ENCODE measurements at regions not wholly inside any gene's neighbourhood (a gene's known extent, or its start where the extent isn't known, plus 50 kb on each side); places are given as distances from the start of the nearest gene placed in this dataset.

DNA sequence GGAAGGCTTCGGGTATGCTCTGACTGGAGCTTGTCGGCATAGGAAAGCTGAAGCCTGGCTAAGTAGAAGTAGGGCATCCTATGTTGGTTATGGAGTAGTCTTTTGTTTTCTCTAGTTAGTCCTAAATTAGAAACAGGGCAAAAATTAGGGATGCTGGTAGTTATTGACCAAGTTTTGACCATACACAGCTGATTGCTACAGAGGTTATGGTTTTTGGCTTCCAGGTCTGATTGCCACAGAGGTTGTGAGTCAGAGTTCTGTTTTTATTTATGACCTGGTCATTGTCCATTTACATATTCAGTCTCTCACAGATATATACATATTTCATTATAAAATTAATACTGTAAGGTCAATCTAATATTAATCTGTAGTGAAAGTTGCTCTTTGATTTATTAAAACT is 219.2 kb downstream of the FSCB start:
- no peak for DNase-seq

DNA sequence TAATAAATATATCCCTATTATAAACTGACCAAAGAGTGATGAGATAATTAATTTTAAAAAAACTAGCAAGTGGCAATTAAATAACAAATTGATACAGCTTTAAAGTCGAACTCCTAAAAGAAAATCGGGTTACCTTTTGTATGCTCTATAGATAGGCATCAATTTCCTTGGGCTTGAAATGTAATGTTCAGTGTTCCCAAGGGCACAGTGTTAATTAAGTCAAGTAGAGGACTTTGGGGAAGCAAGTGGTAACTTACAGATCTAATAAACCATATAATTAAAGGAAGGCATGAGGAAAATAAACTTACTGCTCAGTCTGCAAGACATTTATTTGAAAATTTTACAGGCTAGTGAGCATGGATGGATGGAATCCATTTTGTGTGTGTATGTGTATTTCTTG is 220.9 kb downstream of the FSCB start:
- no peak for DNase-seq

DNA sequence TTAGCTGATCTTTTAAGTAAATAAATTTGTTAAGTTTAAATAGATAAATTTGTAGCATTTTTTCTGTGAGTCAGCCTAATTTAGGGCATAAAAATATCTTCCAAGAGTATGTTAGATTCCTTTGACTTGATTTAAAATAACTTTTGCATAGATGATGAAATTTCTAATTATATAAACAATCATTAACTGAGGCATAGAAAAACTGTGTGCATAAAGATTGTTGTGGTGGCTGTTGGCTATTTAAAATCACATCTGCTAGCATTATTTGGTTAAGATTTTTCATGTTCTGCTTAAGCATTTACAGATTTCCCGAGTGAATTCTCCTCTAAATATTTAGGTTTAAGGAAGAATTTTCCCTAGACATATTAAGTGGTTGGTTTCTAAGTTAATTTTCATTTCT is 223.2 kb downstream of the FSCB start:
- DNase-seq: no peak

DNA sequence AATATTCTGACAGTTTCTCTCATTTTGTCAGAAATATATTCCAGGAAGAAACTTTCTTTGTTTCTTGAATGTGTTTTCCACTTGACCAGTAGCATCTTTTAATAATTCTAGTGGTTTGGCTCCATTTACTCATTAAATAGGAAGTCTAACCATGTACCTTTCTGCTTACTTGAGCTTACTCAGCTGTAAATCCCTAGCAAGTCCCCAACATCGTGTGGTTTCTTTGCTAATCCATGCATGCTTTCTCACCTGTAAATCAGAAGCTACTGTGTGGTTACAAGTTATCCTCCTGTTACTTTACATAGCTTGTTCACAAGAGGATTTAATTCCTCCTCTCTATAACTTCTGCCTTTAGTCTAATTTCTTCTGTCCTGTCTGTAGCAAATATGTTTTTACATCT is 227.7 kb downstream of the FSCB start:
- no peak for DNase-seq

DNA sequence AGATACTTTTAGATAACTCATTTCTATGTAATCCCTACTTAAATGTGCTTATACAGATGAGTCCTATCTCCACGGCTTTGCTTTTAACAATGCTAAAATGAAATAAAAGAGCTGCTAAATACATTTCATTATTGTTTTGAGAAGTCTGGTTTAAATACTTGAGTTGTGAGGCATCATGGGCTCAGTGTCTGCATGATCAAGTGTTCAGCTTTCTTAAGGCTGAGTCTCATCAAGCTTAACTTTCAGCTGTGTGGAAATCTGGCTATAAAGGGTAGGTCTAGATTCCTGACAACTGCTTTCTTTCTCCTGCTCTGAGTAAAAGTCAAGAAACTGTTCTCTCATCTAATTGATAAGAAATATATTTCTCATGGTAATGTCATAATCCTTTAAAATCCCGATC is 235.4 kb downstream of the FSCB start:
- no peak for DNase-seq

DNA sequence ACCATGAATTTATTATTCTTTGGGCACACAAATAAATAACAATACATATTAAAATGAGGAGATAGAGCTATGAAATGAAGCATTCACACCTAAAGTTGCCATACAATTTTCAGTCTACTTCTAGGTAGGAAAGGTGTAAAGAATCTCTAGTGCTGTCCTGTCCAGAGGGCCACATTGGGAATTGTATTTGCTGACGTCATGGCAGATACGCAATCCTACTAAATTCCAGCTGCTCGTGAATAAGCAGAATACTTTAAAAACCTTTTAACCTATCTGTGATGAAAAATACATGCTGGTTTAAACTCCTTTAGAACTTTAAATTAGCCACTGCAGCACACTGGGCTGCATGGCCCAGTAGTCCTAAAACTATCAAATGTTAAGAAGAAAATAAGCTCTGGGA is 236.1 kb downstream of the FSCB start:
- no peak for DNase-seq

DNA sequence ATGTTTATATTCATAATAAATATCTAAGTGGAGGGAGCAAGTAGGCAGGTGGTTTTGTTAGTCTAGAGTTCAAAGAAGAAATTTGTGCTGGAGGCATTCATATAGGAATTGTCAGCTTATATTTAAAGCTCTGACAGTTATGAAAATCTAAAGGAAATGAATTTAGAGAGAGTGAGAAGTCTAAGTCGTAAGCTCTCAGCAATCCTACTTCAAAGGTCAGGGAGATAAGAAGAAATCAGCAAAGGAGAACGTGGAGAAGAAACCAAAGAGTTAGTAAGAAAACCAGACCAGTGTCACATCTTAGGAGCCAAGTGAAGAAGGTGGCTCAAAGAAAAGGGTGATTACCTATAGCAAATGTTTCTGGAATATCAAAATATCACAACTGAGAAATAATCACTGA is 241.8 kb downstream of the FSCB start:
- DNase-seq: no peak

DNA sequence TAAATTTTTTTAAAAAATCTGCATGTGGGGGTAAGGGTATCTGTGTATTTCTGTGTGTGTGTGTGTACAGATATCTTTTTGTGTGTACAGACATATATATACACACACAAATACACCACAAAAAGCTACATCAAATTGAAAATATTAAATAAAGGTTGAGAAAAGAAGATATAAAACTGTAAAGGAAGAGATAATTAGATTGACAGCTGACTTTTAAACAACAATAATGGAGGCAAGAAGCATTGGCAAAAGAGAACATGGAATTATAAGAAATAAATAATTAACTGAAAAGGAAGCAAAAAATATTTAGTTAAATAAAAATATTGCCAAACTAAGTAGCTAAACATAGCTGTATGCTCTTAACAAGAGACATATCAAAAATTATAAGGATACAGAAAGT is 291.4 kb downstream of the FSCB start:
- no peak for DNase-seq

DNA sequence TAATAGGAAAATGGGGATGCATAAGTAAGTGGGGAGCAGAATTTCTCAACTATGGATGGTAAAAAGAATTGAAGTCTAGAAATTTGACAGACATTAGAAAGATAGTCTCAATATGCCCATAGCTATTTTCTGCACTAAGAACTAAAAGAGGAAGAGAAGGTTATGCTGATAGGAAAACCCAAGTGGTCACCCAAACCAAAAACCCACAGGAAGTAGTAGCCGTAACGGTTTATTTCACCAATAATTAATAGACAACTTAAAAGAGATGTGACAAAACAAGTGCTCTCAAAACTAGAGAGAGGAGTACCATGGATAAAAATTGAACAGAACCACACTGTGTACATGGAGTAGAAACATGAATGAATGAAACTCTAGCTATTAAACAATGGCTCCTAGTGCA is 295.4 kb downstream of the FSCB start:
- no peak for DNase-seq

DNA sequence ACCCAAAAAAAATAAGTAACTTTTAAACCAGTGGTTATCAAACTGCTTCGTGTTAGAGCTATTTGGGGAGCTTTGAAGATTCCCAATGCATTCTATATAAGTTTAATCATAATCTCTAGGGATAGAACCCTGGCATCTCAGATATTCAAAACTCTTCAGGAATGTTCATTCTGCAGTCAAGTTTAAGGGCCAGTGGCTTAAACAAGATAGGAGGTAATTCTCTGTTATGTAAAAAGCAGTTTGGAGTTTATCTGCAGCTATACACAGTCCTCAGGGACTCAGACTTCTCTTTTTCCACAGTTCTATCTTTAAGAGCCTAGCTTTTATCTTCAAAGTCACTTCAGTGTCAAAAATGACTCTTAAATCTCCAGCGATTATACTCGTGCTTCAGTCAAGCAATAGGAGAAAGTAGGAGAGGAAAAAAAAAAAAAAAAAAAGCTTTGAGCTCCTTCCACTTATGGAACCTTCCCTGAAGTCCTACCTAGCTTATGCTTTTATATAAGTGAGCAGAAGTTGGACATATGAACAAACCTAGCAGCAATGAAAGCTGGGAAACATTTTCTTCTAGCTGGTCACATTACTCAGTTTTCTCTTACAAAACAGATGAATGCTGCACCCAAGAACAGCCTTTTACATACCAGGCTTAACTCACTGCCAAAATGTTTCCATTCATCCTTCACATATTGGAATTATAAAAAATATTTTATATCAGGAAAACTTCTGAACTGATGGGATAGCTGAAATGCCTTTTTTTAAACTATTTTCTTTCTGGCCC is 302.8 kb downstream of the FSCB start:
- no peak for DNase-seq

DNA sequence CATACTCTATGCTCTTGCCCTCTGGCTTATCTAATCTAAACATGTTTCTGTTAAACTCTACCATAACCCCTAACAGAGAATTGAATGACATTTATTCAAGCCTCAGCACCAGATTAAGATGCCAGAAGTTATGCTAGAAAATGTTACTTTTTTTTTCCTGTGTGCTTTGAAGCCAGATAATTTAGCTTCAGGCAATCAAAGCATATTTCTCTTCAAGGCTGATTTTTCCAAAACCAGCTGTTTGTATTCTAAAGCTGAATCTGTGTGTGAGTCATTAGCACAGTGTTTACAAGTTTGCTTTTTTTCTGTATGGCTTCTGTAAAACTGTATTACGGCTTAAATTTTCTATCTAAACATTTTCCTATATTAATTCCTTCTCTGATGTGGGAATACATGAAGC is 326.1 kb downstream of the FSCB start:
- DNase-seq: no peak

DNA sequence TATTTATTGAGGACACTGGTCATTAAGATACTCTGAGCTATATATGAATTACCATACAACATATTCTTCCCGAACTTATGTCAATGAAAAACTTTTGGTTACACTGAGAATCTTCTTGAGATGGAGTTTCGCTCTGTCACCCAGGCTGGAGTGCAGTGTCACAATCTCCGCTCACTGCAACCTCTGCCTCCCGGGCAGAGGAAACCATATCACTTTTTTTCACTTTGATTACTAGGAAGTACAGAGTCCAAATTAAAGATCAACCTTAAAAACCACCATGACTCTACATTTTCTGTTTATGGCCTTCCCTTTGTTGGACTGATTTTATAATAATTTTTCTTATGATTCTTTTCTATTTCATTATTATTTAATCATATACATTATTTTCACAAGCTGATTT is 336.5 kb downstream of the FSCB start:
- no peak for DNase-seq

DNA sequence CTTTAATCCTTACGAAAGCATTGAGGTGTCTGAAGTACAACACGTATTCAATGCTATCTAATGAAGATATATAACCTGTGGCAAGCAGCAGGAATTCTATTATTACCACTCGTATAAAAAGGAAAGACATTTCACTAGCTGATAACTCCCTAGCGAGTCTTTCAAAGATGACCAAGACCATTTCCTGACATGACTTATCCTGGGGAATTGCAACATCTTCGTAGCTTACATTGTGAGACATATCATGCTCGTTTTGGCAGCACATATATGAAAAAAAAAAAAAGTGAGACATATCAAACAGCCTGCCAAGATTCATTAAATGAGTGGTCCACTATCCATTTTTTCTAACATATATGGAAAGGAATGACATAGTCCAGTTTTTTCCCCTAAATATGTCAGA is 337.0 kb downstream of the FSCB start:
- DNase-seq: no peak

DNA sequence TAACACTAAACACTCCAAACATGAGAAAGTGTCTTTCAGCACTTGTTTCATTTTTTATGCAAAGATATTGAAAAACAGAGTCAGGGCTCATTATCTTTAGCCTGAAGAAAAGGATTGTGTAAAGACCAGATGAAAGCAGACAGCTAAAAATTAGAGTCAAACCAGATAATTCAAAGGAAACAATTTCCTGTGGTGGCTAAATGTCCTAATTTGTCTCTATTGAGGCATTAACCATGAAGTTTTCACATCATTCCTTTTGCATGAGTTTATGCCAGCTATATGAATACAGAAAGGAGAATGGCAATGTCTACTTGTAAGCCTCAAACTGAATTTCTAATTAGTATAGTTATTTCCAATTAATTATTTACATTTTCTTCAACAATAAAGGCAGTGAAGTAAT is 338.5 kb downstream of the FSCB start:
- no peak for DNase-seq

DNA sequence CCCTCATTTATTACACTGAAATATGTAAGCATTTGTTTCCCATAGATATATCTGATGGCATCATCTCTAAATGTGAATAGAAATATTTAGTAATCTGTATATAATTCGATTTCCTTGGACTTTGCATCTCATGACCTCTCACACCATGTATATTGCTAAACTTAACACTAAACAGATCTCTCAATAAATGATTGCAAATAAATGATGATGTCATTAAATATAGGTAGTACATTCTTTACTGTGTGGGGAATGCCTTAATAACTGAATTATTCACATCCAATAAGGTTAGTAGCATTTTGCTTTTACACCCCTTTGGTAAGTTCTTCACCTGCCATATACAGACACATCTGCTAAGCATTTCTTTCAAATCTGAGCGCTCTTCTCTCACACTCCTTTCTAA is 340.5 kb downstream of the FSCB start:
- DNase-seq: no peak

DNA sequence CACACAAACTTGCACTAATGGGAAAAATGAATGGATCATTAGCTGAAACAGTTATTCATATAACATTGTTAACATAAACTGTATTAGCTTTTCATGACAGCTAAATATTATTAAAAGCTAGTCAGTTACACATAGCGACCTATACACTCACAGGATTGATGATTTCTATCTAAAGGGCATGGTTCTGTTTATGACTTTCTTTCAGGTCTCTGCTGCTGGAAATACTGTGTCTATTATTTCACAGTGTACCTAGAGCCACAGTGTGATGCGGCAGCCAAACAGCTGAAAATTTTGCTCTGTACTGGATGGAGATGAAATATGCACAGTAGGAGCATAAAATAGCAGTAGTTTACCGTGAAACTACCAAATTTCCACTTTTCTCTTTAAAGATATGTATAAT is 341.1 kb downstream of the FSCB start:
- DNase-seq: no peak

DNA sequence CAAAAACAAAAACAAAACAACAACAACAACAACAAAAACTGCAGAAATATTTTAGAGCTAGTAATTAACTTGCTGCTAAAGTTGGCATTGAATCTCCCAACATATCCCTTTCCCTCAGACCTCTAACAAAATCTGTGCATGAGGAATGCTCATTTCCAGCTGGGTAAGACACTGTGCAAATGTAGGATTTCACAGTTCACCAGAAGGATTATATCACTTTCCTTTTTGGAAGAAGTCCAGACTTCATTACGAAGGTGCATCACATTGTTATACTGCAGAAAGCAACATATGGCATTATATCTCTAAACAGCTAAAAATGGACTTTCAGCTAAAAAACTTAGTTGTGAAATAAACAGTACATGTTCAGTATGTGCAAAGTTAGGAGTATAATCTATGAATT is 341.8 kb downstream of the FSCB start:
- no peak for DNase-seq

DNA sequence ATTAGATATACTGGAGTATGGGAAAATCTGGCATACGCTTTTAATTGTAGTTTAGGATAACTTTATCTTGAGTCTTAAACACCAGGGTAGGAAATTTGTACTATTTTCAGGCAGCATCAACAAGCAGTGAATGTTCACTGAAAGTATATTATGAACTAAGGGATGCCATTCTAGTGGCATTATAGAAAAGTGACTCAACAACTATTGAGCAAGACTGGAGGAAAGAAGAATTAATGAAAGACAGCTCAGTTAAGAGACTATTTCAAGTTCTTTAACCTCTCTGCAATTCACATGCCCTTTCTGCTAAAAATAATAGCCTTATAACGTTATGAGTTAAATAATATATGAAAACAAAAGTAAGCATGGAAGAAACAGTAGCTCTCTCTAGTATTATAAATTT is 343.1 kb downstream of the FSCB start:
- no peak for DNase-seq

DNA sequence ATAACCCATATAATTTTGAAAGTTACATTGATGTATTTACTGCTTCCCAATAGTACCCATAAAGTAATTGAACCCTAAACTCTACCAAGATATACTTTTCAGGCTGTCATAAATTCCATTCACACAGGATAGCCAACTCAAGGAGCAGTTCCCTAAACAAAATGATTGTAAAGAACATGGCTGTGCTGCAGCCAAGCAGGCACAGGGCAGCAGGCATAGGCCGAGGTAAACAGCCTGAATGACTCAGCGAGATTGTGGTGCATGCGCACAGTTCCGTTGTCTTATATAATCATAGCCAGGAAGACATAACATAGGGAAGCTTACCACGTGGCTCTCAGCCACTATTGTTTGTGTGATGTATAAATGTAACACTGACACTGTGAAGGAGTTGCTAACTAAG is 344.9 kb downstream of the FSCB start:
- no peak for DNase-seq

DNA sequence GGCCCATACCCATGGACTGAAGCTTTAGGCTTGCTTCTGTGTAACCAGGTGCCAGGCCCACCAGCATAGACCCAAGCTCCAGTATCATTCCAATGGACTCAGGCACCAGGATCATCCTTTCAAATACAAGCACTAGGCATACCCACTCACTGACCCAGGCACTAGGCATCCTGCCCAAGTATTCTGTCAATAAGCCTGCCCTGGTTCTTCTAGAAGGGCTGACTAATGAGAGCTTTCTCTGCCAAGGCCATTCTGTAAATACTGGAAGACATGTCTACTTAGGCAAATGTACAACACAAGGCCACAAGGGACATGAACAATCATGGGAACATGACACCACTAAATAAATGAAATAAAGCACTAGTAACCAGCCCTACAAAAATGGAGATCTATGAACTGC is 352.2 kb downstream of the FSCB start:
- peak; percentile 71 for DNase-seq

DNA sequence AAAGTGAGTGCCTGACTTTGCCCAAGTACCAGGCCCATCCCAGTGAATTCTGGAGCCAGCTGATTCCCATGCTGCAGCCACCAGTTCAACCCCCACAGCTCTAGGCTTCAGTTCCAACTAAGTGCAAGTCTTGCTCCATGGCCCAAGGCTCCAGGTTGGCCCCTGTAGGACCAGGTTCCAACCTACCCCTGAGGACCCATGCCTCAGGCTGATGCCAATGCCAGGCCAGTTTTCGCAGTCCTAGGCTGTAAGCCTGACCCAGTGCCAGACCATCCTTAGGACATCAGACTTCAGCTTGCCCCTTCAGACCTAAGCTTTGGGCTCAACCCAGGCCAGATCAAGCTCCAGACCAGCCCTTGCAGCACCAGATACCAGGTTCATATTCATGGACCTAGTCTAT is 352.6 kb downstream of the FSCB start:
- DNase-seq: no peak

DNA sequence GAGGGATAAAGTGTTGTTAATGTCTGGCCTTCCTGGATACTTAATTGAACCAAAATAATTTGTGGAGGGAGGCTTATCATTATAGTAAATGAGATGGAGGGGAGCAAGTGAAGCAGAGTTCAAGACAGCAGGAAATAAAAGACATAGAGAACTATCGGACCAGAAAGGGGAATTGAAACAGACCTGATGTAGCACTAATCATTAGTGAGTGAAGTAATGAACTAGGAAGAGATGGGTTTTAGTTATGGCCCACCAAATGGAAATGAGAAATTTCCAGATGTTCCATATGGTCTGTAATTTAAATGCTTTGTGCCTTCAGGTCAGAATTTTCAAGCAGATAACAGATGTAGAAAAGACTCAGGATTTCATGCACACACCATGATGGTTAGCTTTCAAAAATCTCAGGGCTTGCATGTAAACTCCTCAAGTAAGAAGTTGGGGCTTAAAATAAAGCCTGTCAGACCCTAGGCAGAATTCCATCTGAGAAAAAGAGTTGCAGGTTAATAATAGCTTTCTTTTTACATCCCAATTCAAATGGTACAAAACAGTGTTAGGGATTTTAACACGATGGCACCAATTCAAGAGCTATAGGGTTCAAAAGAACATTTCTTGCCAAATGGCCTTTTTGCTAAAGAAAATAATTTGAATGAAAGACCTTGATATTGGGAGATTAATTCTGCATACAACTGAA is 355.8 kb downstream of the FSCB start:
- no peak for DNase-seq

DNA sequence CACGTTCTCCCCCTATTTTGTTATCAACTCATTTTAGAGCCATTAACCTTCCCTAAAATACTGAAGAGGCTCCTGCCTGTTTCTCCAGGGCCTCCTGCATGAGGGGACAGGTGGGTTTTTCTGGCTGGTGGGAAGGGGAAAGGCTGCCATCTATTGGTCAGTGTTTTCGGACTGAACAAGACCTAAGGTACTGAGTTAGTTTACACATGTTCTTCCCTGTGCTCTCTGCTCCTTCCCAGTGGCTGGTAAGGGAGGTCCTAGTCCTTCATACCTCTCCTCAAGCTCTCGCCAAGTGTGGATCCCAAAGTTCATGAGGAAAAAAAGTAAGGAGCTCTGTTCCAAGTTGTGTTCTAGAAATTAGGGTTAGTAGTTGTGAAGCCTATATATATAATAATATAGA is 357.5 kb downstream of the FSCB start:
- DNase-seq: peak; percentile 17

DNA sequence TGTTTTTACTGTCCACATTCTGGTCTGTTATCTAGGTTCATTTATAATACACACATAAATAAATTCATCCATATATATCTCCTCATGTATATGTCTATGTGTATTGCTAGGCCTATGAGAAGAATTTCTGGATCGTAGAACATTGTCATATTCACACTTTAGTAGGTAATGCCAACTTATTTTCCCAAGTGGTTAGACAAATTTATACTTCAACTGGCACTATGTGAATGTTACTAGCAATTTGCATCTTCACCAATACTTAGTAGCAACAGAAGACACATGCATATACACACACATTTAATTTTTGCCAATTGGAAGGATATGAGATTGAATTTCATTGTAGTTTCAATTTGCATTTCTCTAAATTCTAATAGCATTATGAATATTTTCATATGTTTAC is 365.1 kb downstream of the FSCB start:
- no peak for DNase-seq

DNA sequence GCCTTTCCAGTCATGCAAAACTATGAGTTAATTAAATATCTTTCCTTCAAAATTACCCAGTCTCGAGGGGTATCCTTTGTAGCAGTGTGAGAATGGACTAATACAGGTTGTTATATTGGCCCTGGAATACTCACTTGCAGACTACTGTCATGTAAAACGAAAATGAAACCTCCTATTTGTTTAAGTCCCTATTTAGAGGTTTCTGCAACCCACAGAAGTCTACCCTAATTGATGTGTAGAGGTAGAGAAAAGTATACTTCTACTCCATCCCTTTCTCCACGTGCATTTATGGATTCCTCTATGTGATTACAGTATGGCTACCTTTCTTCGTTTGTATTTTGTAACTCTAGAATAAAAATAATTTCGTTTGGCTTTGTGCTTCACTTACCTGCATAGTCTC is 371.1 kb downstream of the FSCB start:
- no peak for DNase-seq
